Sigmoid colon (tissue), 6 donors: ENCODE measurements at regions not wholly inside any gene's neighbourhood (a gene's known extent, or its start where the extent isn't known, plus 50 kb on each side); places are given as distances from the start of the nearest gene placed in this dataset.

Experiments
- DNase-seq: peaks from one replicate; pipeline ENCODE4 v3.0.0-alpha.2; 2019
- H3K27ac ChIP-seq, 4 donors: fragments of 200-600 bp; sonication (generic); one replicate each; pipeline ENCODE4 v1.5.1; 2016 to 2019; ENCODE audit warnings: mild to moderate bottlenecking in 1 of 4
- H3K27me3 ChIP-seq, 3 donors: fragments of 200-600 bp; sonication (generic); one replicate each; pipeline ENCODE4 v1.5.1; 2019; ENCODE audit warnings: mild to moderate bottlenecking in 1 of 3
- H3K36me3 ChIP-seq, 4 donors: fragments of 200-600 bp; sonication (generic); one replicate each; pipeline ENCODE4 v1.5.1; 2016 to 2019
- H3K4me1 ChIP-seq, 4 donors: fragments of 200-600 bp; sonication (generic); one replicate each; pipeline ENCODE4 v1.5.1; 2017 to 2019
- H3K4me3 ChIP-seq, 4 donors: fragments of 200-600 bp; sonication (generic); one replicate each; pipeline ENCODE4 v1.5.1; 2017 to 2019; ENCODE audit warnings: mild to moderate bottlenecking in 2 of 4, moderate library complexity in 1 of 4
- H3K9me3 ChIP-seq, 4 donors: fragments of 200-600 bp in 3 of 4; sonication (generic) in 3 of 4; one replicate each; pipeline versions ENCODE4 v1.5.1 to v1.6.1; 2013 to 2019
- EP300 ChIP-seq, 4 donors: sonication (generic); formaldehyde crosslinking; IDR thresholded peaks; one replicate each; pipeline ENCODE4 v1.6.1; 2017; ENCODE audit warnings: antibody characterized with exemption in 4 of 4
- POLR2A ChIP-seq, 2 donors: fragments of 450-650 bp; IDR thresholded peaks; one replicate each; pipeline ENCODE4 v1.6.1; 2016; ENCODE audit warnings: antibody characterized with exemption in 2 of 2, mild to moderate bottlenecking in 2 of 2, moderate library complexity in 2 of 2
- POLR2AphosphoS5 ChIP-seq, 4 donors: sonication (generic); formaldehyde crosslinking; IDR thresholded peaks; one replicate each; pipeline ENCODE4 v1.6.1; 2017; ENCODE audit warnings: antibody characterized with exemption in 4 of 4
- WGBS, 2 donors: extraction: QIAGEN DNeasy Blood & Tissue Kit; methylation state at CpG; one replicate each; pipeline ENCODE4 v1.1.7; 2013; 5-methylcytosine and 5-hydroxymethylcytosine counted together
- intact Hi-C: fragments of 100-400 bp; cut with DNase I; formaldehyde crosslinking; loops from one replicate; pipeline ENCODE4 v1.15.1; 2023
- TF ChIP-seq, protein P1 (sequence below), 4 experiments: fragments of 450-650 bp in 3 of 4; fragments of 200-600 bp in 1 of 4; IDR thresholded peaks; one replicate each; pipeline ENCODE4 v1.5.1; 2016 to 2019; ENCODE audit warnings: antibody characterized with exemption in 4 of 4, mild to moderate bottlenecking in 3 of 4, moderate library complexity in 2 of 4
- donor health status: healthy with polysubstance abuse.
- donor health status: healthy.

DNA sequence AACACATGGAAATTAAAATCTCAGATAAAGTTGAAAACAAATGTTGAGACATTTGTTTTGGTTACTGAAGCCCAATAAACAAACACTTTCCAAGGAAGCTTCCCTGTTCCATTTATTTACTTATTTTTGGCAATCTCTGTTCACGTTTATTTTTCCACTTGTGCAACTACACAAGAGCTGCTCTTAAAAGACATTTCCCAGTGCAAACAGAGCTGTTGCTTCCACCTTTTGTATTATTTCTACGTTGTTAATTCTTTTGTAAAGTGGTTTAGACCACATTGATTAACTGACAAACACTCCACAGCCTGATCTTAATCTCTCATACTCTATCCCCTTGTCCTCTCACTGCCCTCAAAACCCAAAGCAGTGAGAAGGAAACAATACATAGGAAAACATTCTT lies 757.6 kb downstream of the LIG4 start:
- no peak overlapping the region for H3K27ac ChIP-seq

DNA sequence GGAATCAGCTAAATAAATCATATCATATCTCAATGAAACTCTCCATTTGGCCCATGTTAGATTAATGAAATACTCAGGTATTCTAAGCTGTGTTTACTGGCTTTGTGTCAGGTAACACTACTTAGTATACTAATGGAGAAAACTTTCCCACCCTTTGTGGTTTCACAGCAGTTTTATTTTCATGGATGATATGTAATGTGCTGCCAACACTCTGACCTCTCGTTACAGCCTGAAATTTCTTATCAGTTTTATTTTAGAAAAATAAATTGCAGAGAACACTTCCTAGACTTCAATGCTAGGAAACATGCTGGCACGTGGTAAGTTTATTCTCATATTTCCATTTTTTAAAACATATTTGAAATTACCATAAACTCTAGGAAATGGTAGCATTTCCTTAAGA lies 758.9 kb downstream of the LIG4 start:
- no peaks in the 10 kb centered on the region for H3K36me3 ChIP-seq
- no peaks in the 10 kb centered on the region for H3K4me1 ChIP-seq
- no peak for DNase-seq
- no peaks in the 10 kb centered on the region for H3K9me3 ChIP-seq
- TF ChIP-seq POLR2AphosphoS5 (IDR thresholded peaks at IDR 0.05) (no peak), EP300 (IDR thresholded peaks at IDR 0.05) (no peak), POLR2A (IDR thresholded peaks at IDR 0.05) (no peak)
- TF ChIP-seq, protein P1, sequence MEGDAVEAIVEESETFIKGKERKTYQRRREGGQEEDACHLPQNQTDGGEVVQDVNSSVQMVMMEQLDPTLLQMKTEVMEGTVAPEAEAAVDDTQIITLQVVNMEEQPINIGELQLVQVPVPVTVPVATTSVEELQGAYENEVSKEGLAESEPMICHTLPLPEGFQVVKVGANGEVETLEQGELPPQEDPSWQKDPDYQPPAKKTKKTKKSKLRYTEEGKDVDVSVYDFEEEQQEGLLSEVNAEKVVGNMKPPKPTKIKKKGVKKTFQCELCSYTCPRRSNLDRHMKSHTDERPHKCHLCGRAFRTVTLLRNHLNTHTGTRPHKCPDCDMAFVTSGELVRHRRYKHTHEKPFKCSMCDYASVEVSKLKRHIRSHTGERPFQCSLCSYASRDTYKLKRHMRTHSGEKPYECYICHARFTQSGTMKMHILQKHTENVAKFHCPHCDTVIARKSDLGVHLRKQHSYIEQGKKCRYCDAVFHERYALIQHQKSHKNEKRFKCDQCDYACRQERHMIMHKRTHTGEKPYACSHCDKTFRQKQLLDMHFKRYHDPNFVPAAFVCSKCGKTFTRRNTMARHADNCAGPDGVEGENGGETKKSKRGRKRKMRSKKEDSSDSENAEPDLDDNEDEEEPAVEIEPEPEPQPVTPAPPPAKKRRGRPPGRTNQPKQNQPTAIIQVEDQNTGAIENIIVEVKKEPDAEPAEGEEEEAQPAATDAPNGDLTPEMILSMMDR (IDR thresholded peaks at IDR 0.05): no peak
- H3K4me3 ChIP-seq: no peak overlapping the region
- intact Hi-C loops: no loop called here
- 63 to 81% methylated on average over 2 of the region's 2 CpGs for WGBS, 2 donors
- H3K27ac ChIP-seq: no peak overlapping the region
- no peaks in the 10 kb centered on the region for H3K27me3 ChIP-seq

More for the DNA sequence above, 757.6 kb downstream of the LIG4 start:
- WGBS, 2 donors: 17 to 34% methylated on average over 2 of the region's 2 CpGs
- no peak for TF ChIP-seq POLR2AphosphoS5 (IDR thresholded peaks at IDR 0.05)
- TF ChIP-seq, protein P1 (IDR thresholded peaks at IDR 0.05): no peak
- TF ChIP-seq POLR2A (IDR thresholded peaks at IDR 0.05): no peak
- no peak for TF ChIP-seq EP300 (IDR thresholded peaks at IDR 0.05)
- no peak for DNase-seq
- Histone ChIP-seq H3K27me3 (no peaks in the 10 kb centered on the region), H3K4me3 (no peak overlapping the region), H3K36me3 (no peaks in the 10 kb centered on the region), H3K9me3 (no peaks in the 10 kb centered on the region), H3K4me1 (no peaks in the 10 kb centered on the region)
- intact Hi-C loops: no loop called here

DNA sequence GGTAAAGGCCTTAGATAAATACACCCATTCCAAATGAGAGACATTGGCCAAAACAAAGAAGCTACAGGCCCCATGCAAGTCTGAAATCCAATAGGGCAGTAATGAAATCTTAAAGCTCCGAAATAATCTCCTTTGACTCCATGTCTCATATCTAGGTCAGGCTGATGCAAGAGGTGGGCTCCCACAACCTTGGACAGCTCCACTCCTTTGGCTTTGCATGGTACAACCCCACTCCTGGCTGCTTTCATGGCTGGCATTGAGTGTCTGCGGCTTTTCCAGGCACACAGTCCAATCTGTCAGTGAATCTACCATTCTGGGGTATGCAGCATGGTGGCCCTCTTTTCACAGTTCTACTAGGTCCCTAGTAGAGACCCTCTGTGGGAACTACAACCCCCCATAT lies 762.5 kb downstream of the LIG4 start:
- 84 to 88% methylated on average over 2 of the region's 2 CpGs for whole genome bisulfite sequencing, 2 donors
- no peaks in the 10 kb centered on the region for H3K4me1 ChIP-seq
- H3K9me3 ChIP-seq: no peaks in the 10 kb centered on the region
- H3K27ac ChIP-seq: no peak overlapping the region
- no peak overlapping the region for H3K4me3 ChIP-seq
- H3K36me3 ChIP-seq: no peaks in the 10 kb centered on the region
- intact Hi-C loops: no loop called here
- no peak for DNase-seq
- TF ChIP-seq EP300 (IDR thresholded peaks at IDR 0.05) (no peak), POLR2AphosphoS5 (IDR thresholded peaks at IDR 0.05) (no peak), POLR2A (IDR thresholded peaks at IDR 0.05) (no peak)
- TF ChIP-seq, protein P1 (IDR thresholded peaks at IDR 0.05): no peak
- H3K27me3 ChIP-seq: no peaks in the 10 kb centered on the region

DNA sequence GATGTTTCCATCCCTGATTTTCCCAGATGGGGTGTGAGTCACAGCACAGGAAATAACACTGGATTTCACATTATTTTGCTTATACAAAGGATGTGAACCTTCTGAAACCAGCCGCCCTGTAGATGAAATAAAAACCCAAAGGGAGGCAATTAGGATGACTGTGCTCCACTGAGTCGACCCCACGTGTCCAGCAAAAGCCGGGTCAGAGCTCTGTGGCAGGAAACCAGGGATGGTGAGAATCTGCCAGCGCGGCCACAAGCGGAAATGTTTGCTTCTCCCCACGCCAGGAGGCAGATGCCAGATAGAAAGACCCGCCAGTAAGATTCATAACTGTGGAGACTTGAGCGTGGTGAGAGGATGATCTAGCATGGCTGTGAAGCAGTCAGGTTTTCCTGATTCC lies 764.4 kb downstream of the LIG4 start:
- no peaks in the 10 kb centered on the region for H3K36me3 ChIP-seq
- H3K9me3 ChIP-seq: no peaks in the 10 kb centered on the region
- no peak overlapping the region for H3K4me3 ChIP-seq
- intact Hi-C loops: no loop called here
- H3K4me1 ChIP-seq: no peaks in the 10 kb centered on the region
- WGBS, 2 donors: 67 to 75% methylated on average over 10 of the region's 10 CpGs
- H3K27ac ChIP-seq: no peak overlapping the region
- DNase-seq: no peak
- no peak for TF ChIP-seq POLR2AphosphoS5 (IDR thresholded peaks at IDR 0.05)
- TF ChIP-seq POLR2A (IDR thresholded peaks at IDR 0.05): no peak
- TF ChIP-seq, protein P1 (IDR thresholded peaks at IDR 0.05): no peak
- TF ChIP-seq EP300 (IDR thresholded peaks at IDR 0.05): no peak
- no peaks in the 10 kb centered on the region for H3K27me3 ChIP-seq

DNA sequence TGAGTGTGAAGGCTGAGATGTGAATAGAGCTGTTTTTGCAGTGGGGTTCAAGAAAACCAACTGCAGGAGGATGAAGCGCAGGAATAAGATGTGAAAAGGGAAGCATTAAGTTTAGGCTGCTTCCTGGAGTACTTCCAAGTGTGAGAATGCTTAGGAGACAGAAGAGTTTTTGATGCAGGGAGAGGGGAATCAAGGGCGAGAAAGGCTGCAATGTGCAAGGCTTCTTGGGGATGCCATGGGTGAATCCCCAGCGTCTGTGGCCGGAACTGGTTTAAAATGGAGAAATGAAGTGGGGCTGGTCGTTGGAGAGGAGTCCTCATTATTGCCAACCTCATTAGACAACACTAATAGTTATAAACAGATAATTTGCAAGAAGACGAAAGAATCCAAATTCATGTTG lies 764.9 kb downstream of the LIG4 start:
- Histone ChIP-seq H3K4me3 (no peak overlapping the region), H3K27me3 (no peaks in the 10 kb centered on the region), H3K27ac (no peak overlapping the region), H3K4me1 (no peaks in the 10 kb centered on the region), H3K36me3 (no peaks in the 10 kb centered on the region), H3K9me3 (no peaks in the 10 kb centered on the region)
- no peak for TF ChIP-seq EP300 (IDR thresholded peaks at IDR 0.05)
- TF ChIP-seq POLR2AphosphoS5 (IDR thresholded peaks at IDR 0.05): no peak
- TF ChIP-seq, protein P1 (IDR thresholded peaks at IDR 0.05): no peak
- WGBS, 2 donors: 74 to 77% methylated on average over 6 of the region's 6 CpGs
- DNase-seq: no peak
- intact Hi-C loops: no loop called here
